H1 (cell line): ENCODE measurements at regions not wholly inside any gene's neighbourhood (a gene's known extent, or its start where the extent isn't known, plus 50 kb on each side); places are given as distances from the start of the nearest gene placed in this dataset.

Experiments used
- CTCF ChIA-PET: fragments of 300-600 bp; sonication (Branson Sonifier 250); formaldehyde crosslinking; loops from one replicate; lab custom pipeline; 2021; ENCODE audit not compliant: partially characterized antibody; lab: Charles Lee
- POLR2A ChIA-PET: fragments of 300-600 bp; sonication (Branson Sonifier 250); formaldehyde crosslinking; loops from one replicate; lab custom pipeline; 2021; ENCODE audit warnings: inconsistent platforms; ENCODE audit not compliant: partially characterized antibody; lab: Charles Lee
- DNase-seq, 2 experiments: peaks; one replicate each; pipeline versions ENCODE4 v3.0.0 to v3.0.0-alpha.2; 2010 to 2022; ENCODE audit warnings: low spot score in 2 of 2, low read depth in 1 of 2, mixed read lengths in 1 of 2
- FAIRE-seq: peaks from 2 replicates; lab custom pipeline; 2011; peaks lifted over from hg19 to GRCh38; lab: Jason Lieb, UNC
- H2AFZ ChIP-seq: 2 replicates; pipeline ENCODE4 v1.8.1; 2012; ENCODE audit warnings: low read length, inconsistent platforms
- H2AK5ac ChIP-seq: 2 replicates; pipeline ENCODE4 v1.6.1; 2013; ENCODE audit warnings: low read depth, low read length
- H2BK120ac ChIP-seq: replicated peaks from 2 replicates; pipeline ENCODE3; 2013; ENCODE audit warnings: low read depth, low read length, inconsistent platforms
- H2BK12ac ChIP-seq: 2 replicates; pipeline ENCODE4 v1.6.1; 2013; ENCODE audit warnings: low read depth, low read length
- H2BK15ac ChIP-seq: 2 replicates; pipeline ENCODE4 v1.6.1; 2013; ENCODE audit warnings: low read length
- H2BK20ac ChIP-seq: 2 replicates; pipeline ENCODE4 v1.6.1; 2013; ENCODE audit warnings: low read length
- H2BK5ac ChIP-seq: 2 replicates; pipeline ENCODE4 v1.6.1; 2013; ENCODE audit warnings: low read depth, low read length
- H3K14ac ChIP-seq: 2 replicates; pipeline ENCODE4 v1.6.1; 2013; ENCODE audit warnings: inconsistent platforms; ENCODE audit not compliant: insufficient read length
- H3K18ac ChIP-seq: 2 replicates; pipeline ENCODE4 v1.6.1; 2013; ENCODE audit warnings: low read length; ENCODE audit errors: extremely low read depth
- H3K23ac ChIP-seq: 2 replicates; pipeline ENCODE4 v1.6.1; 2013; ENCODE audit warnings: inconsistent platforms; ENCODE audit not compliant: insufficient read length
- H3K23me2 ChIP-seq: 2 replicates; pipeline ENCODE4 v1.6.1; 2013; ENCODE audit warnings: low read depth, low read length
- H3K27ac ChIP-seq: 2 replicates; pipeline ENCODE4 v1.6.1; 2011; ENCODE audit warnings: low read depth, low read length, inconsistent platforms
- H3K27me3 ChIP-seq, 4 experiments: replicated peaks in 1 of 4; 1 replicate in 1 of 4; 2 replicates in 3 of 4; pipeline versions ENCODE4 v1.6.1 to v1.8.1; 2011 to 2013; ENCODE audit warnings: low read length in 3 of 4, mild to moderate bottlenecking in 3 of 4, inconsistent platforms in 2 of 4, mixed read lengths in 2 of 4, moderate library complexity in 1 of 4; ENCODE audit not compliant: control insufficient read depth in 3 of 4, insufficient read depth in 3 of 4; ENCODE audit errors: extremely low read depth in 1 of 4
- H3K36me3 ChIP-seq, 4 experiments: 2 replicates each; pipeline versions ENCODE4 v1.6.1 to v1.8.1; 2011 to 2013; ENCODE audit warnings: mild to moderate bottlenecking in 4 of 4, low read length in 3 of 4, moderate library complexity in 2 of 4, control low read depth in 1 of 4, inconsistent platforms in 1 of 4; ENCODE audit not compliant: insufficient read depth in 4 of 4, control insufficient read depth in 2 of 4
- H3K4ac ChIP-seq: replicated peaks from 2 replicates; pipeline ENCODE3; 2013; ENCODE audit warnings: low read length, low read depth, mixed read lengths, inconsistent platforms; ENCODE audit not compliant: insufficient read length
- H3K4me1 ChIP-seq, 4 experiments: replicated peaks in 1 of 4; 1 replicate in 1 of 4; 2 replicates in 3 of 4; pipeline versions ENCODE4 v1.6.1 to v1.8.1; 2011 to 2013; ENCODE audit warnings: low read length in 3 of 4, inconsistent platforms in 2 of 4, mixed read lengths in 1 of 4; ENCODE audit not compliant: insufficient read depth in 4 of 4, control insufficient read depth in 3 of 4
- H3K4me2 ChIP-seq, 2 experiments: 2 replicates each; pipeline versions ENCODE4 v1.6.1 to v1.8.1; 2011 to 2013; ENCODE audit warnings: low read depth in 2 of 2, low read length in 2 of 2, control low read depth in 1 of 2, inconsistent platforms in 1 of 2, mild to moderate bottlenecking in 1 of 2; ENCODE audit not compliant: insufficient read depth in 1 of 2
- H3K4me3 ChIP-seq, 4 experiments: fragments of 200-600, 300-600 bp in 1 of 4; sonication (generic), shearing (Covaris generic), sonication (Bioruptor Twin) in 1 of 4; 2 replicates each; pipeline versions ENCODE4 v1.5.1 to v1.8.1; 2011 to 2016; ENCODE audit warnings: low read length in 4 of 4, low read depth in 3 of 4, control low read depth in 2 of 4, inconsistent platforms in 2 of 4, mild to moderate bottlenecking in 2 of 4, mixed read lengths in 1 of 4, moderate library complexity in 1 of 4; ENCODE audit not compliant: insufficient read depth in 2 of 4; ENCODE audit errors: extremely low read depth in 1 of 4
- H3K56ac ChIP-seq: replicated peaks from 2 replicates; pipeline ENCODE3; 2013; ENCODE audit warnings: low read depth, mild to moderate bottlenecking, mixed read lengths, low read length, inconsistent platforms; ENCODE audit not compliant: insufficient read length
- H3K79me1 ChIP-seq: 2 replicates; pipeline ENCODE4 v1.6.1; 2013; ENCODE audit warnings: low read depth, low read length, control low read depth
- H3K79me2 ChIP-seq, 2 experiments: 2 replicates each; pipeline versions ENCODE4 v1.6.1 to v1.8.1; 2012 to 2013; ENCODE audit warnings: low read length in 2 of 2, mild to moderate bottlenecking in 2 of 2, inconsistent platforms in 1 of 2; ENCODE audit not compliant: insufficient read depth in 2 of 2, control insufficient read depth in 1 of 2
- H3K9ac ChIP-seq, 4 experiments: replicated peaks in 1 of 4; 1 replicate in 1 of 4; 2 replicates in 3 of 4; pipeline versions ENCODE4 v1.6.1 to v1.8.1; 2011 to 2013; ENCODE audit warnings: low read depth in 3 of 4, low read length in 3 of 4, control low read depth in 2 of 4, mild to moderate bottlenecking in 2 of 4, moderate library complexity in 2 of 4, inconsistent platforms in 1 of 4; ENCODE audit errors: extremely low read depth in 1 of 4
- H3K9me3 ChIP-seq, 2 experiments: 2 replicates each; pipeline versions ENCODE4 v1.6.1 to v1.8.1; 2012 to 2013; ENCODE audit warnings: mild to moderate bottlenecking in 2 of 2, moderate library complexity in 2 of 2, control low read depth in 1 of 2, inconsistent platforms in 1 of 2, low read depth in 1 of 2, low read length in 1 of 2, mixed read lengths in 1 of 2; ENCODE audit not compliant: insufficient read depth in 2 of 2
- H4K20me1 ChIP-seq, 2 experiments: replicated peaks in 1 of 2; 2 replicates each; pipeline versions ENCODE3 to v1.8.1; 2011 to 2013; ENCODE audit warnings: inconsistent platforms in 2 of 2, low read length in 2 of 2, mild to moderate bottlenecking in 1 of 2; ENCODE audit not compliant: insufficient read depth in 2 of 2, control insufficient read depth in 1 of 2
- H4K5ac ChIP-seq: 2 replicates; pipeline ENCODE4 v1.6.1; 2013; ENCODE audit warnings: low read length, low read depth, mixed read lengths, inconsistent platforms; ENCODE audit not compliant: insufficient read length
- H4K8ac ChIP-seq: 2 replicates; pipeline ENCODE4 v1.8.0; 2013; ENCODE audit warnings: mild to moderate bottlenecking, moderate library complexity, low read length, inconsistent platforms; ENCODE audit not compliant: insufficient read depth; ENCODE audit errors: extremely low read depth
- H4K91ac ChIP-seq: replicated peaks from 2 replicates; pipeline ENCODE3; 2013; ENCODE audit warnings: low read length, mixed read lengths, inconsistent platforms; ENCODE audit not compliant: insufficient read length
- CBX5 ChIP-seq: fragments of 300-800, 300-1000 bp; sonication (generic); IDR thresholded peaks from 2 replicates; pipeline ENCODE4 v1.7.1; 2016; ENCODE audit warnings: antibody characterized with exemption, low read length, low read depth
- CHD2 ChIP-seq: IDR thresholded peaks from 2 replicates; pipeline ENCODE4 v1.6.1; 2012; ENCODE audit warnings: low read length, improper control_type of control experiment
- CTBP2 ChIP-seq: IDR thresholded peaks from 2 replicates; pipeline ENCODE4 v1.7.0; 2011; ENCODE audit warnings: borderline replicate concordance, mild to moderate bottlenecking, moderate library complexity, mixed read lengths, low read length; ENCODE audit not compliant: insufficient read depth, insufficient read length
- RXRA ChIP-seq: IDR thresholded peaks from 2 replicates; pipeline ENCODE4 v1.6.1; 2011; ENCODE audit warnings: low read depth, mild to moderate bottlenecking, low read length, moderate library complexity; ENCODE audit not compliant: insufficient read depth
- SIN3A ChIP-seq, 2 experiments: IDR thresholded peaks in 1 of 2; conservative IDR thresholded peaks in 1 of 2; 2 replicates each; pipeline ENCODE4 v1.6.1; 2011 to 2012; ENCODE audit warnings: low read length in 2 of 2, improper control_type of control experiment in 1 of 2, low read depth in 1 of 2, mild to moderate bottlenecking in 1 of 2
- TBP ChIP-seq: IDR thresholded peaks from 2 replicates; pipeline ENCODE4 v1.6.1; 2011; ENCODE audit warnings: low read depth, low read length, improper control_type of control experiment
- WGBS, 2 experiments: shearing (Covaris generic) in 1 of 2; methylation state at CpG; one replicate each; pipeline versions ENCODE4 v1.1.6 to v1.1.7; 2013 to 2015; ENCODE audit warnings: low lambda C conversion rate in 2 of 2, mixed read lengths in 2 of 2, inconsistent platforms in 1 of 2, low coverage in 1 of 2, missing lambda C conversion rate in 1 of 2; ENCODE audit not compliant: insufficient replicate concordance in 2 of 2, insufficient coverage in 1 of 2, insufficient read length in 1 of 2; ENCODE audit errors: extremely low coverage in 1 of 2, missing lambda C conversion rate in 1 of 2; 5-methylcytosine and 5-hydroxymethylcytosine counted together
- TF ChIP-seq, protein P1 (sequence below): IDR thresholded peaks from 2 replicates; pipeline ENCODE4 v1.6.1; 2012; ENCODE audit warnings: low read length, inconsistent platforms

DNA sequence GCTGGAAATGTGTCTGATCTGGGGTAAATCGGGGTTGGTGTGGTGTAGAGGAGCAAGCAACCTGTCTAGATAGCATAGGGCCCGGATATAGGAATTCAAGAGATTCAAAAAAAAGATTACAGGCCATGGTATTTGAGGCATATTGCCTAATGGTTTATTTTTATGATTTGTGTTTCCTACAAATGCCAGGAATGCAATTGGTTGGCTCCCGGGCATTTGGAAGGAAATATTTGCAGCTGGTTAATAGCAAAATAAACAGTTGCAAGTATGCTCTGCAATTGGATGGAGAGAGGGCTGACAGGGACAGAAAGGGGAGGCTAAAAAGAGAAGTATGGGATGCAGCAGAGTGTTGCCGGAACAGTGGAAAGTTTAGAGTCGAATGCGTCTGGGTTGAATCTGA, 315.6 kb upstream of the ATP2B1 start:
- Histone ChIP-seq H3K4me3 (no peak overlapping the region), H3K79me2 (no peaks in the 10 kb centered on the region), H3K23me2 (no peaks in the 10 kb centered on the region), H2BK12ac (no peak overlapping the region), H3K9me3 (no peaks in the 10 kb centered on the region), H4K8ac (no peak overlapping the region), H3K4me1 (peaks cover 0 to 2% (median 0%) of the 10 kb centered on the region in 4 experiments; a peak in 1 of 7 replicates), H3K23ac (no peak overlapping the region), H3K9ac (no peak overlapping the region), H2AK5ac (no peak overlapping the region), H3K36me3 (no peaks in the 10 kb centered on the region), H3K27ac (no peak overlapping the region), H3K18ac (no peak overlapping the region), H2AFZ (no peak overlapping the region), H2BK5ac (no peak overlapping the region), H4K91ac (no peak overlapping the region), H3K14ac (no peak overlapping the region), H3K27me3 (no peaks in the 10 kb centered on the region), H2BK120ac (no peak overlapping the region), H3K79me1 (no peaks in the 10 kb centered on the region), H3K4ac (no peak overlapping the region), H3K4me2 (no peak overlapping the region), H4K5ac (no peak overlapping the region), H3K56ac (no peak overlapping the region), H2BK15ac (no peak overlapping the region), H4K20me1 (no peaks in the 10 kb centered on the region), H2BK20ac (no peak overlapping the region)
- POLR2A ChIA-PET, result no interaction called here
- TF ChIP-seq TBP (no peak), CHD2 (no peak), CTBP2 (no peak), RXRA (no peak), SIN3A (conservative IDR thresholded peaks at IDR 0.05 in 1 of 2, IDR thresholded peaks at IDR 0.05 in 1 of 2; ENCODE audit: low read depth in 1 of 2, low read length in 2 of 2) (no peak), CBX5 (no peak)
- TF ChIP-seq, protein P1, sequence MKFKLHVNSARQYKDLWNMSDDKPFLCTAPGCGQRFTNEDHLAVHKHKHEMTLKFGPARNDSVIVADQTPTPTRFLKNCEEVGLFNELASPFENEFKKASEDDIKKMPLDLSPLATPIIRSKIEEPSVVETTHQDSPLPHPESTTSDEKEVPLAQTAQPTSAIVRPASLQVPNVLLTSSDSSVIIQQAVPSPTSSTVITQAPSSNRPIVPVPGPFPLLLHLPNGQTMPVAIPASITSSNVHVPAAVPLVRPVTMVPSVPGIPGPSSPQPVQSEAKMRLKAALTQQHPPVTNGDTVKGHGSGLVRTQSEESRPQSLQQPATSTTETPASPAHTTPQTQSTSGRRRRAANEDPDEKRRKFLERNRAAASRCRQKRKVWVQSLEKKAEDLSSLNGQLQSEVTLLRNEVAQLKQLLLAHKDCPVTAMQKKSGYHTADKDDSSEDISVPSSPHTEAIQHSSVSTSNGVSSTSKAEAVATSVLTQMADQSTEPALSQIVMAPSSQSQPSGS, result no peak
- 90% methylated on average over 6 of the region's 6 CpGs; no CpG with 5 or more reads in 1 of the 2 experiments for WGBS, 2 experiments
- DNase-seq (no peak), FAIRE-seq (no peak)
- CTCF ChIA-PET, result interaction anchor here (0.7 to 1.4 kb wide), 2 partner anchors 11 to 121 kb away, joined by 3 to 4 read pairs; no protein-coding TSS in a partner anchor
